GM18517 (cell line): ENCODE measurements at regions not wholly inside any gene's neighbourhood (a gene's known extent, or its start where the extent isn't known, plus 50 kb on each side); places are given as distances from the start of the nearest gene placed in this dataset.
"Not testable (repeated sequence)": the region's sequence is repeated elsewhere in the genome, so short reads cannot be mapped to it uniquely, and the experiment has no call there.

Source experiments
- ATAC-seq: cut with Tn5 transposase; IDR thresholded peaks from one replicate; pipeline ENCODE4 v1.9.1; 2021; ENCODE audit warnings: mild to moderate bottlenecking, moderate library complexity; ENCODE audit not compliant: unreplicated experiment

- ATAC-seq = no peak
Observed at GRCh38 chr5:125481506-125482465, 735.3 kb upstream of the ZNF608 start.

- no peak for ATAC-seq
Observed at GRCh38 chr5:125483609-125484008, 737.2 kb upstream of the ZNF608 start.

GRCh38 chr5:125484272-125484741 lies 737.9 kb upstream of the ZNF608 start:
- ATAC-seq = no peak

- no peak for ATAC-seq
Observed at GRCh38 chr5:125484742-125485641, 738.6 kb upstream of the ZNF608 start.

GRCh38 chr5:125485771-125486170 lies 739.3 kb upstream of the ZNF608 start:
- ATAC-seq = no peak

GRCh38 chr5:125486634-125487033 lies 740.2 kb upstream of the ZNF608 start:
- no peak for ATAC-seq

GRCh38 chr5:125487231-125487630 lies 740.8 kb upstream of the ZNF608 start:
- no peak for ATAC-seq

GRCh38 chr5:125487652-125488051 lies 741.2 kb upstream of the ZNF608 start:
- ATAC-seq = not testable (repeated sequence)

GRCh38 chr5:125489146-125489545 lies 742.7 kb upstream of the ZNF608 start:
- no peak for ATAC-seq

- no peak for ATAC-seq
Observed at GRCh38 chr5:125491986-125492492, 745.6 kb upstream of the ZNF608 start.

- ATAC-seq = no peak
Observed at GRCh38 chr5:125492977-125493376, 746.5 kb upstream of the ZNF608 start.

- ATAC-seq = no peak
Observed at GRCh38 chr5:125496393-125496792, 750.0 kb upstream of the ZNF608 start.

- ATAC-seq = no peak
Observed at GRCh38 chr5:125497651-125498050, 751.2 kb upstream of the ZNF608 start.

GRCh38 chr5:125499636-125500332 lies 753.3 kb upstream of the ZNF608 start:
- no peak for ATAC-seq

- ATAC-seq = no peak
Observed at GRCh38 chr5:125501396-125501795, 755.0 kb upstream of the ZNF608 start.

GRCh38 chr5:125503946-125504345 lies 757.5 kb upstream of the ZNF608 start:
- ATAC-seq = no peak

GRCh38 chr5:125505115-125505514 lies 758.7 kb upstream of the ZNF608 start:
- no peak for ATAC-seq

- ATAC-seq = no peak
Observed at GRCh38 chr5:125506124-125506523, 759.7 kb upstream of the ZNF608 start.

- ATAC-seq = no peak
Observed at GRCh38 chr5:125508225-125508624, 761.8 kb upstream of the ZNF608 start.

- ATAC-seq = no peak
Observed at GRCh38 chr5:125510651-125511050, 764.2 kb upstream of the ZNF608 start.
